ENCODE measurements at regions not wholly inside any gene's neighbourhood (a gene's known extent, or its start where the extent isn't known, plus 50 kb on each side); places are given as distances from the start of the nearest gene placed in this dataset.

- no peak for ATAC-seq
- TF ChIP-seq ZNF565 (CRISPR knock-in tag; conservative IDR thresholded peaks at IDR 0.05; ENCODE audit: low read depth) (no peak), ZC3H10 (CRISPR knock-in tag; IDR thresholded peaks at IDR 0.05) (no peak), BACH2 (CRISPR knock-in tag; IDR thresholded peaks at IDR 0.05; ENCODE audit: borderline replicate concordance) (no peak), ZNF8 (CRISPR knock-in tag; IDR thresholded peaks at IDR 0.05) (no peak), ZFP30 (CRISPR knock-in tag; IDR thresholded peaks at IDR 0.05) (no peak), POU6F1 (CRISPR knock-in tag; IDR thresholded peaks at IDR 0.05; ENCODE audit: borderline replicate concordance, low read depth) (no peak), RARB (CRISPR knock-in tag; IDR thresholded peaks at IDR 0.05) (no peak), ZNF70 (CRISPR knock-in tag; IDR thresholded peaks at IDR 0.05) (no peak), PPARA (CRISPR knock-in tag; IDR thresholded peaks at IDR 0.05; ENCODE audit: borderline replicate concordance) (no peak)
- TF ChIP-seq, protein P1, sequence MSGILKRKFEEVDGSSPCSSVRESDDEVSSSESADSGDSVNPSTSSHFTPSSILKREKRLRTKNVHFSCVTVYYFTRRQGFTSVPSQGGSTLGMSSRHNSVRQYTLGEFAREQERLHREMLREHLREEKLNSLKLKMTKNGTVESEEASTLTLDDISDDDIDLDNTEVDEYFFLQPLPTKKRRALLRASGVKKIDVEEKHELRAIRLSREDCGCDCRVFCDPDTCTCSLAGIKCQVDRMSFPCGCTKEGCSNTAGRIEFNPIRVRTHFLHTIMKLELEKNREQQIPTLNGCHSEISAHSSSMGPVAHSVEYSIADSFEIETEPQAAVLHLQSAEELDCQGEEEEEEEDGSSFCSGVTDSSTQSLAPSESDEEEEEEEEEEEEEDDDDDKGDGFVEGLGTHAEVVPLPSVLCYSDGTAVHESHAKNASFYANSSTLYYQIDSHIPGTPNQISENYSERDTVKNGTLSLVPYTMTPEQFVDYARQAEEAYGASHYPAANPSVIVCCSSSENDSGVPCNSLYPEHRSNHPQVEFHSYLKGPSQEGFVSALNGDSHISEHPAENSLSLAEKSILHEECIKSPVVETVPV (CRISPR knock-in tag; IDR thresholded peaks at IDR 0.05): no peak
- TF ChIP-seq, protein P2, sequence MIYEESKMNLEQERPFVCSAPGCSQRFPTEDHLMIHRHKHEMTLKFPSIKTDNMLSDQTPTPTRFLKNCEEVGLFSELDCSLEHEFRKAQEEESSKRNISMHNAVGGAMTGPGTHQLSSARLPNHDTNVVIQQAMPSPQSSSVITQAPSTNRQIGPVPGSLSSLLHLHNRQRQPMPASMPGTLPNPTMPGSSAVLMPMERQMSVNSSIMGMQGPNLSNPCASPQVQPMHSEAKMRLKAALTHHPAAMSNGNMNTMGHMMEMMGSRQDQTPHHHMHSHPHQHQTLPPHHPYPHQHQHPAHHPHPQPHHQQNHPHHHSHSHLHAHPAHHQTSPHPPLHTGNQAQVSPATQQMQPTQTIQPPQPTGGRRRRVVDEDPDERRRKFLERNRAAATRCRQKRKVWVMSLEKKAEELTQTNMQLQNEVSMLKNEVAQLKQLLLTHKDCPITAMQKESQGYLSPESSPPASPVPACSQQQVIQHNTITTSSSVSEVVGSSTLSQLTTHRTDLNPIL (CRISPR knock-in tag; IDR thresholded peaks at IDR 0.05; ENCODE audit: low read depth): no peak
These were observed 73.8 kb upstream of the MTHFD1L start for GRCh38 chr6:150791717-150792116.

GRCh38 chr6:150797949-150798348 is 67.6 kb upstream of the MTHFD1L start:
- ATAC-seq: no peak
- TF ChIP-seq CSDC2 (CRISPR knock-in tag; IDR thresholded peaks at IDR 0.05): no peak
- no peak for TF ChIP-seq TOX (CRISPR knock-in tag; IDR thresholded peaks at IDR 0.05; ENCODE audit: borderline replicate concordance)
- no peak for TF ChIP-seq GLIS3 (CRISPR knock-in tag; IDR thresholded peaks at IDR 0.05)
- TF ChIP-seq ZFP30 (CRISPR knock-in tag; IDR thresholded peaks at IDR 0.05): no peak
- no peak for TF ChIP-seq ZNF565 (CRISPR knock-in tag; conservative IDR thresholded peaks at IDR 0.05; ENCODE audit: low read depth)
- TF ChIP-seq, protein P3, sequence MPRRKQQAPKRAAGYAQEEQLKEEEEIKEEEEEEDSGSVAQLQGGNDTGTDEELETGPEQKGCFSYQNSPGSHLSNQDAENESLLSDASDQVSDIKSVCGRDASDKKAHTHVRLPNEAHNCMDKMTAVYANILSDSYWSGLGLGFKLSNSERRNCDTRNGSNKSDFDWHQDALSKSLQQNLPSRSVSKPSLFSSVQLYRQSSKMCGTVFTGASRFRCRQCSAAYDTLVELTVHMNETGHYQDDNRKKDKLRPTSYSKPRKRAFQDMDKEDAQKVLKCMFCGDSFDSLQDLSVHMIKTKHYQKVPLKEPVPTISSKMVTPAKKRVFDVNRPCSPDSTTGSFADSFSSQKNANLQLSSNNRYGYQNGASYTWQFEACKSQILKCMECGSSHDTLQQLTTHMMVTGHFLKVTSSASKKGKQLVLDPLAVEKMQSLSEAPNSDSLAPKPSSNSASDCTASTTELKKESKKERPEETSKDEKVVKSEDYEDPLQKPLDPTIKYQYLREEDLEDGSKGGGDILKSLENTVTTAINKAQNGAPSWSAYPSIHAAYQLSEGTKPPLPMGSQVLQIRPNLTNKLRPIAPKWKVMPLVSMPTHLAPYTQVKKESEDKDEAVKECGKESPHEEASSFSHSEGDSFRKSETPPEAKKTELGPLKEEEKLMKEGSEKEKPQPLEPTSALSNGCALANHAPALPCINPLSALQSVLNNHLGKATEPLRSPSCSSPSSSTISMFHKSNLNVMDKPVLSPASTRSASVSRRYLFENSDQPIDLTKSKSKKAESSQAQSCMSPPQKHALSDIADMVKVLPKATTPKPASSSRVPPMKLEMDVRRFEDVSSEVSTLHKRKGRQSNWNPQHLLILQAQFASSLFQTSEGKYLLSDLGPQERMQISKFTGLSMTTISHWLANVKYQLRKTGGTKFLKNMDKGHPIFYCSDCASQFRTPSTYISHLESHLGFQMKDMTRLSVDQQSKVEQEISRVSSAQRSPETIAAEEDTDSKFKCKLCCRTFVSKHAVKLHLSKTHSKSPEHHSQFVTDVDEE (CRISPR knock-in tag; IDR thresholded peaks at IDR 0.05): no peak
- TF ChIP-seq, protein P1 (CRISPR knock-in tag; IDR thresholded peaks at IDR 0.05): no peak
- no peak for TF ChIP-seq RARB (CRISPR knock-in tag; IDR thresholded peaks at IDR 0.05)

GRCh38 chr6:150799276-150799805 is 66.2 kb upstream of the MTHFD1L start:
- no peak for ATAC-seq
- TF ChIP-seq PATZ1 (CRISPR knock-in tag; IDR thresholded peaks at IDR 0.05; ENCODE audit: borderline replicate concordance) (no peak), ZNF8 (CRISPR knock-in tag; IDR thresholded peaks at IDR 0.05) (no peak), RARB (CRISPR knock-in tag; IDR thresholded peaks at IDR 0.05) (no peak), ARNTL (CRISPR knock-in tag; IDR thresholded peaks at IDR 0.05; ENCODE audit: borderline replicate concordance, low read depth) (no peak), ZFP30 (CRISPR knock-in tag; IDR thresholded peaks at IDR 0.05) (no peak), CSDC2 (CRISPR knock-in tag; IDR thresholded peaks at IDR 0.05) (no peak), SNAI2 (CRISPR knock-in tag; IDR thresholded peaks at IDR 0.05) (no peak), ISL1 (CRISPR knock-in tag; IDR thresholded peaks at IDR 0.05) (no peak), POU6F1 (CRISPR knock-in tag; IDR thresholded peaks at IDR 0.05; ENCODE audit: borderline replicate concordance, low read depth) (no peak)
- TF ChIP-seq, protein P2 (CRISPR knock-in tag; IDR thresholded peaks at IDR 0.05; ENCODE audit: low read depth): no peak
- TF ChIP-seq, protein P3 (CRISPR knock-in tag; IDR thresholded peaks at IDR 0.05): no peak

Data from SK-N-SH treated with all-trans-retinoic acid at 6 μM for 48 hours (cell line).